ENCODE measurements at regions not wholly inside any gene's neighbourhood (a gene's known extent, or its start where the extent isn't known, plus 50 kb on each side); places are given as distances from the start of the nearest gene placed in this dataset.
"Not testable (repeated sequence)": the region's sequence is repeated elsewhere in the genome, so short reads cannot be mapped to it uniquely, and the experiment has no call there.

GRCh38 chr6:56780109-56780508 lies 137.4 kb upstream of the DST start:
- TF ChIP-seq CTCF (optimal IDR thresholded peaks at IDR 0.05 in 1 of 3, IDR thresholded peaks at IDR 0.05 in 1 of 3, conservative IDR thresholded peaks at IDR 0.05 in 1 of 3; ENCODE audit: extremely low read depth in 1 of 3, insufficient read depth in 2 of 3, low read length in 3 of 3); EZH2 (IDR thresholded peaks at IDR 0.05; ENCODE audit: low read length): not testable (repeated sequence)
